H1 (cell line): ENCODE measurements at regions not wholly inside any gene's neighbourhood (a gene's known extent, or its start where the extent isn't known, plus 50 kb on each side); places are given as distances from the start of the nearest gene placed in this dataset.

Experiments used
- CTCF ChIA-PET: fragments of 300-600 bp; sonication (Branson Sonifier 250); formaldehyde crosslinking; loops from one replicate; lab custom pipeline; 2021; ENCODE audit not compliant: partially characterized antibody; lab: Charles Lee
- POLR2A ChIA-PET: fragments of 300-600 bp; sonication (Branson Sonifier 250); formaldehyde crosslinking; loops from one replicate; lab custom pipeline; 2021; ENCODE audit warnings: inconsistent platforms; ENCODE audit not compliant: partially characterized antibody; lab: Charles Lee
- DNase-seq, 2 experiments: peaks; one replicate each; pipeline versions ENCODE4 v3.0.0 to v3.0.0-alpha.2; 2010 to 2022; ENCODE audit warnings: low spot score in 2 of 2, low read depth in 1 of 2, mixed read lengths in 1 of 2
- FAIRE-seq: peaks from 2 replicates; lab custom pipeline; 2011; peaks lifted over from hg19 to GRCh38; lab: Jason Lieb, UNC
- H2AFZ ChIP-seq: 2 replicates; pipeline ENCODE4 v1.8.1; 2012; ENCODE audit warnings: low read length, inconsistent platforms
- H2AK5ac ChIP-seq: 2 replicates; pipeline ENCODE4 v1.6.1; 2013; ENCODE audit warnings: low read depth, low read length
- H2BK120ac ChIP-seq: replicated peaks from 2 replicates; pipeline ENCODE3; 2013; ENCODE audit warnings: low read depth, low read length, inconsistent platforms
- H2BK12ac ChIP-seq: 2 replicates; pipeline ENCODE4 v1.6.1; 2013; ENCODE audit warnings: low read depth, low read length
- H2BK15ac ChIP-seq: 2 replicates; pipeline ENCODE4 v1.6.1; 2013; ENCODE audit warnings: low read length
- H2BK20ac ChIP-seq: 2 replicates; pipeline ENCODE4 v1.6.1; 2013; ENCODE audit warnings: low read length
- H2BK5ac ChIP-seq: 2 replicates; pipeline ENCODE4 v1.6.1; 2013; ENCODE audit warnings: low read depth, low read length
- H3K14ac ChIP-seq: 2 replicates; pipeline ENCODE4 v1.6.1; 2013; ENCODE audit warnings: inconsistent platforms; ENCODE audit not compliant: insufficient read length
- H3K18ac ChIP-seq: 2 replicates; pipeline ENCODE4 v1.6.1; 2013; ENCODE audit warnings: low read length; ENCODE audit errors: extremely low read depth
- H3K23ac ChIP-seq: 2 replicates; pipeline ENCODE4 v1.6.1; 2013; ENCODE audit warnings: inconsistent platforms; ENCODE audit not compliant: insufficient read length
- H3K23me2 ChIP-seq: 2 replicates; pipeline ENCODE4 v1.6.1; 2013; ENCODE audit warnings: low read depth, low read length
- H3K27ac ChIP-seq: 2 replicates; pipeline ENCODE4 v1.6.1; 2011; ENCODE audit warnings: low read depth, low read length, inconsistent platforms
- H3K27me3 ChIP-seq, 4 experiments: replicated peaks in 1 of 4; 1 replicate in 1 of 4; 2 replicates in 3 of 4; pipeline versions ENCODE4 v1.6.1 to v1.8.1; 2011 to 2013; ENCODE audit warnings: low read length in 3 of 4, mild to moderate bottlenecking in 3 of 4, inconsistent platforms in 2 of 4, mixed read lengths in 2 of 4, moderate library complexity in 1 of 4; ENCODE audit not compliant: control insufficient read depth in 3 of 4, insufficient read depth in 3 of 4; ENCODE audit errors: extremely low read depth in 1 of 4
- H3K36me3 ChIP-seq, 4 experiments: 2 replicates each; pipeline versions ENCODE4 v1.6.1 to v1.8.1; 2011 to 2013; ENCODE audit warnings: mild to moderate bottlenecking in 4 of 4, low read length in 3 of 4, moderate library complexity in 2 of 4, control low read depth in 1 of 4, inconsistent platforms in 1 of 4; ENCODE audit not compliant: insufficient read depth in 4 of 4, control insufficient read depth in 2 of 4
- H3K4ac ChIP-seq: replicated peaks from 2 replicates; pipeline ENCODE3; 2013; ENCODE audit warnings: low read length, low read depth, mixed read lengths, inconsistent platforms; ENCODE audit not compliant: insufficient read length
- H3K4me1 ChIP-seq, 4 experiments: replicated peaks in 1 of 4; 1 replicate in 1 of 4; 2 replicates in 3 of 4; pipeline versions ENCODE4 v1.6.1 to v1.8.1; 2011 to 2013; ENCODE audit warnings: low read length in 3 of 4, inconsistent platforms in 2 of 4, mixed read lengths in 1 of 4; ENCODE audit not compliant: insufficient read depth in 4 of 4, control insufficient read depth in 3 of 4
- H3K4me2 ChIP-seq, 2 experiments: 2 replicates each; pipeline versions ENCODE4 v1.6.1 to v1.8.1; 2011 to 2013; ENCODE audit warnings: low read depth in 2 of 2, low read length in 2 of 2, control low read depth in 1 of 2, inconsistent platforms in 1 of 2, mild to moderate bottlenecking in 1 of 2; ENCODE audit not compliant: insufficient read depth in 1 of 2
- H3K4me3 ChIP-seq, 4 experiments: fragments of 200-600, 300-600 bp in 1 of 4; sonication (generic), shearing (Covaris generic), sonication (Bioruptor Twin) in 1 of 4; 2 replicates each; pipeline versions ENCODE4 v1.5.1 to v1.8.1; 2011 to 2016; ENCODE audit warnings: low read length in 4 of 4, low read depth in 3 of 4, control low read depth in 2 of 4, inconsistent platforms in 2 of 4, mild to moderate bottlenecking in 2 of 4, mixed read lengths in 1 of 4, moderate library complexity in 1 of 4; ENCODE audit not compliant: insufficient read depth in 2 of 4; ENCODE audit errors: extremely low read depth in 1 of 4
- H3K56ac ChIP-seq: replicated peaks from 2 replicates; pipeline ENCODE3; 2013; ENCODE audit warnings: low read depth, mild to moderate bottlenecking, mixed read lengths, low read length, inconsistent platforms; ENCODE audit not compliant: insufficient read length
- H3K79me1 ChIP-seq: 2 replicates; pipeline ENCODE4 v1.6.1; 2013; ENCODE audit warnings: low read depth, low read length, control low read depth
- H3K79me2 ChIP-seq, 2 experiments: 2 replicates each; pipeline versions ENCODE4 v1.6.1 to v1.8.1; 2012 to 2013; ENCODE audit warnings: low read length in 2 of 2, mild to moderate bottlenecking in 2 of 2, inconsistent platforms in 1 of 2; ENCODE audit not compliant: insufficient read depth in 2 of 2, control insufficient read depth in 1 of 2
- H3K9ac ChIP-seq, 4 experiments: replicated peaks in 1 of 4; 1 replicate in 1 of 4; 2 replicates in 3 of 4; pipeline versions ENCODE4 v1.6.1 to v1.8.1; 2011 to 2013; ENCODE audit warnings: low read depth in 3 of 4, low read length in 3 of 4, control low read depth in 2 of 4, mild to moderate bottlenecking in 2 of 4, moderate library complexity in 2 of 4, inconsistent platforms in 1 of 4; ENCODE audit errors: extremely low read depth in 1 of 4
- H3K9me3 ChIP-seq, 2 experiments: 2 replicates each; pipeline versions ENCODE4 v1.6.1 to v1.8.1; 2012 to 2013; ENCODE audit warnings: mild to moderate bottlenecking in 2 of 2, moderate library complexity in 2 of 2, control low read depth in 1 of 2, inconsistent platforms in 1 of 2, low read depth in 1 of 2, low read length in 1 of 2, mixed read lengths in 1 of 2; ENCODE audit not compliant: insufficient read depth in 2 of 2
- H4K20me1 ChIP-seq, 2 experiments: replicated peaks in 1 of 2; 2 replicates each; pipeline versions ENCODE3 to v1.8.1; 2011 to 2013; ENCODE audit warnings: inconsistent platforms in 2 of 2, low read length in 2 of 2, mild to moderate bottlenecking in 1 of 2; ENCODE audit not compliant: insufficient read depth in 2 of 2, control insufficient read depth in 1 of 2
- H4K5ac ChIP-seq: 2 replicates; pipeline ENCODE4 v1.6.1; 2013; ENCODE audit warnings: low read length, low read depth, mixed read lengths, inconsistent platforms; ENCODE audit not compliant: insufficient read length
- H4K8ac ChIP-seq: 2 replicates; pipeline ENCODE4 v1.8.0; 2013; ENCODE audit warnings: mild to moderate bottlenecking, moderate library complexity, low read length, inconsistent platforms; ENCODE audit not compliant: insufficient read depth; ENCODE audit errors: extremely low read depth
- H4K91ac ChIP-seq: replicated peaks from 2 replicates; pipeline ENCODE3; 2013; ENCODE audit warnings: low read length, mixed read lengths, inconsistent platforms; ENCODE audit not compliant: insufficient read length
- JUND ChIP-seq: IDR thresholded peaks from 2 replicates; pipeline ENCODE4 v1.6.1; 2011; ENCODE audit warnings: mild to moderate bottlenecking, improper control_type of control experiment, low read length
- SIN3A ChIP-seq, 2 experiments: IDR thresholded peaks in 1 of 2; conservative IDR thresholded peaks in 1 of 2; 2 replicates each; pipeline ENCODE4 v1.6.1; 2011 to 2012; ENCODE audit warnings: low read length in 2 of 2, improper control_type of control experiment in 1 of 2, low read depth in 1 of 2, mild to moderate bottlenecking in 1 of 2
- WGBS, 2 experiments: shearing (Covaris generic) in 1 of 2; methylation state at CpG; one replicate each; pipeline versions ENCODE4 v1.1.6 to v1.1.7; 2013 to 2015; ENCODE audit warnings: low lambda C conversion rate in 2 of 2, mixed read lengths in 2 of 2, inconsistent platforms in 1 of 2, low coverage in 1 of 2, missing lambda C conversion rate in 1 of 2; ENCODE audit not compliant: insufficient replicate concordance in 2 of 2, insufficient coverage in 1 of 2, insufficient read length in 1 of 2; ENCODE audit errors: extremely low coverage in 1 of 2, missing lambda C conversion rate in 1 of 2; 5-methylcytosine and 5-hydroxymethylcytosine counted together

- no peak overlapping the region for H2BK12ac ChIP-seq
- H2BK120ac ChIP-seq, result no peak overlapping the region
- no peak overlapping the region for H2BK20ac ChIP-seq
- H3K27ac ChIP-seq, result no peak overlapping the region
- FAIRE-seq (no peak), DNase-seq (no peak)
- no peaks in the 10 kb centered on the region for H4K20me1 ChIP-seq
- H3K9ac ChIP-seq, result no peak overlapping the region
- ChIA-PET CTCF (interaction anchor here (0.7 to 1.8 kb wide), 4 partner anchors 9 to 22 kb away, joined by 3 to 5 read pairs (median 4); no protein-coding TSS in a partner anchor), POLR2A (interaction anchor here (1.4 kb wide), 1 partner anchor 26 kb away, joined by 3 read pairs; no protein-coding TSS in a partner anchor)
- TF ChIP-seq SIN3A (conservative IDR thresholded peaks at IDR 0.05 in 1 of 2, IDR thresholded peaks at IDR 0.05 in 1 of 2; ENCODE audit: low read depth in 1 of 2, low read length in 2 of 2) (no peak), JUND (no peak)
- no peaks in the 10 kb centered on the region for H3K36me3 ChIP-seq
- peaks cover 0 to 2% (median 0%) of the 10 kb centered on the region in 4 experiments; a peak in 1 of 7 replicates for H3K4me1 ChIP-seq
- H3K79me2 ChIP-seq, result no peaks in the 10 kb centered on the region
- 93% methylated on average over 2 of the region's 6 CpGs; no CpG with 5 or more reads in 1 of the 2 experiments for WGBS, 2 experiments
- no peak overlapping the region for H2AK5ac ChIP-seq
- no peak overlapping the region for H3K4me2 ChIP-seq
- no peak overlapping the region for H3K4ac ChIP-seq
- no peaks in the 10 kb centered on the region for H3K23me2 ChIP-seq
- H4K5ac ChIP-seq, result no peak overlapping the region
- no peaks in the 10 kb centered on the region; a peak in 2 of 7 replicates for H3K27me3 ChIP-seq
- H3K14ac ChIP-seq, result no peak overlapping the region
- no peak overlapping the region for H2AFZ ChIP-seq
- H3K9me3 ChIP-seq, result no peaks in the 10 kb centered on the region
- H3K23ac ChIP-seq, result no peak overlapping the region
- no peak overlapping the region for H3K4me3 ChIP-seq
- H4K91ac ChIP-seq, result no peak overlapping the region
- no peaks in the 10 kb centered on the region for H3K79me1 ChIP-seq
- no peak overlapping the region for H2BK5ac ChIP-seq
- H2BK15ac ChIP-seq, result no peak overlapping the region
- H3K18ac ChIP-seq, result no peak overlapping the region
- H4K8ac ChIP-seq, result no peak overlapping the region
- no peak overlapping the region for H3K56ac ChIP-seq
Observed at GRCh38 chr5:170164921-170165320, 59.2 kb downstream of the FOXI1 start.
